ENCODE measurements at regions not wholly inside any gene's neighbourhood (a gene's known extent, or its start where the extent isn't known, plus 50 kb on each side); places are given as distances from the start of the nearest gene placed in this dataset.

DNA sequence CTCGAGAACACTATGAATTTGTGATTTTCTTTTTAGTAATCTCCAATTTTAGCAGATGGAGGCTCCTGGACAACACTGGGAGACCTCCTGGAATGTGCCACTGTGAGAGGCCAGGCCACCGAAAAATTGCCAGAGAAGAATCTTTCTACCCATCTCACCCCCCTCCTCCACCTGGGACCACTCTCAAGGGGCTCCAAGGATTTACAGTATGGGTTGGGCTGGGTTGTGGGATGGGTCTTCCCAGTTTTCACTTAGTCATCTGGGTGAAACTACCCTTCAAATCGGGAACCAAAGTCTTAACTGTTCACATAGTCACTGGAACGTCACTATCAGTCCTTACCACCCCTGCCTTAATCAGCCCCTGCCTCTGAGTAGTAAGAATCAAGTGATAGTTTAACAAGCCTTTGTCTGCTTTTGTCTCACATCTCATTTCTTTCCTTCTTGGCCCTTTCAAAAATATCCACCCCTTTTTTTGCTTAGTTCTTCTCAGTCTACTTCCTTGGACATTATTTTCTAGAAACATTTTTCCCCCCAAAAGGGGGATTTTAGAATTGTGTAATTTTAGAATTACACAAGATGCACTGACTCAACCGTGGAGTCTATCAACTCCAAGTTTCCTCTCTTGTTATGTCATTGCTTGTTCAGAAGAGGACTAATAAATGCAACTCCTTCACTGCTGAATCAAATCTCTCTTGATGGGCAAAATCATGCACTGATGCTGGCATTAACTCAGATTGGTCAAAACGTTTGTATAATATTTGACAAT lies 148.2 kb upstream of the MOCS1 start:
- intact Hi-C loops (cut with micrococcal nuclease) = no loop called here

DNA sequence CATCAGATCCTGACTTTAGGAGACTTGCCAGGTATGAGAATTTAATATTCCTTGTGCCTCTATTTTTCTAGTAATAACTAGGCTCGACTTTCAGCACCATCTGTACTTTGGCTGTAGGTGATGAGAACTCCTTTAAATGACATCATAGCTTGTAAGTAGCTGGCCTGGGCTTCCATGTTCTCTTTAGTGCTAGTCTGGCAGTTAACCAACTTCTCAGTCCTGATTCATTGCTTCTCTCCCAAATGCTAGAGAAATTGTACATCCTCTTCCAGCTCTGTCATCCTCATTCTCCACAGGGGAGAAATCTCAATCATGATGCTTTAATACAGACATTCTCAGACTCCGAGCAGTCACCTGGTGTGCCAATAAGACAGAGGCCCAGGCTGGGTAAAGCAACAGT lies 143.5 kb upstream of the MOCS1 start:
- intact Hi-C loops (cut with micrococcal nuclease) = no loop called here

DNA sequence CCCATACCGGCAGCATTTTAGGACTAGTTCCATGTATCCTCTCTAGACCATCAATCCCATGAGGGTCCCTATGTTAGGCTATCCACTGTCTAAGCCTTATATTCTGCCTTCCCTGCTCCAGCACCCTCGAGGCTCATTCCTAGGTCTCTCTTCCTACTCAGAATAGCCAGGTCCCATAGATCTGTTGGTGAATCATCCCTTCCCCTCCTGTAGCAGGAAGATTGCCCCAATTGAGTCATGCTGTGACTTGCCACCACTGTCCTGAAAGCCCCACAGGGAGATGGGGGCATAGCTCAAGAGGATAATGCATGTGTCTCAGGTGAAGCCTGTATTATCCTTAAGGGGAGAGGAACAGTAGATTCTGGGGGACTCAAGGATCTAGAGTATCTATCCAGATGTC lies 143.1 kb upstream of the MOCS1 start:
- intact Hi-C loops (cut with micrococcal nuclease) = no loop called here

DNA sequence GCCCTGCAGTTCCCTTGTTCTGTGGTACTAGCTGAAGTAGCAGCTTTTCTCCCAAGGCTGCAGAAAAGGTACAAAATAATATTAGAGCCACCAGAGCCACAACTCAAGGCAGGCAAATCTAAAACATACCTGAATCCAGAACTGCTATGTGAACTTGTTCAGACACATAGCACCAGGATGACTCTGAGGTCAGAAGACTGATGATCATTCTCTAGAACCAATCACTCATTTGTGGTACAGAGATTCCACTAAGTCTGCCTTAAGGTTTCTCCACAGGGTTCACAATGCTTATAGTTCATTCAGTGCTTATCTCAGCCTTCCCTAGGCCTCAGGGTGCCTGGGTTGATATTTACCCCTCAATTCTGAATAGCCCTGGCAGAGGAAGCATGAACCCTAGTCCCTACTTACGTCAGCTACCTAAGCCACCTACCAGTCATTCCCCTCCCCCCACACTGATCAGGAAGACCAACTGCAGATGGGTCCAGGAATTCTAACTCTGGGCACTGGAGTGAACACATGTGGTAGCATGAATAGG lies 140.9 kb upstream of the MOCS1 start:
- intact Hi-C loops (cut with micrococcal nuclease) = no loop called here

DNA sequence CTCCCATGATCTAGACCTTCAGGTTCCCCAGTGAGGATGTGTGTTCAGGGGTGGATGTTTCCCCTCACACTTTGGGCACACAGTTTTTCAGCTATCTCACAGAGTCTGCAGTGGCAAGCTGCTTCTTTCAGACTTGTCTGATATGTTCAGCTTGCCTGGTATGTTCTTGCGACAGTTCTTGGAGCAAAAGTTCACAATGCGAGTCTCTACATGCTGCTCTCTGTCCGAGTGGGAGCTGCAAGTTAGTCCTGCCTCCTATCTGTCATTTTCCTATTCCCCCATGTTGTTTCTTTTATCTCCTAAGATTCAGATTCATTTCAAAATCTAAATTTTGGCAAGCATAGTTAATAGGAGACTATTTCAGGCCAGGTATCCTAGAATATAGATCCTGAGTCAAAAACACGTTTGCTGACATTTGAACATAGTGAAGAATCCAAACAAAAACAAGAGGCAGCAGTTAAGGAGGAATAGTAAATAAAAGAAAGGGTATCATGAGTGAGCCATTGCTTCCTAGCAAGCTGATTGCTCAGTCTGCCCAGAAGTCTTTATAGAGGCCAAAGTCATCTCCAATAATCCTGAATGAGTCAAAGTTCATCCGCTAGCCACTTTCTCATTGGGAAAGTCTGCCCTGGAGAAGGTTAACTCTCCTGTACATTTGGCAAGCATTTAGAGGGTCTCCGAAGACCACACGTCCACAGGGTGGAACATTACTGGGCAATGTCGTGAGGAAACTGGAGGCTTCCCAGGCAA lies 140.2 kb upstream of the MOCS1 start:
- intact Hi-C loops (cut with micrococcal nuclease) = no loop called here

DNA sequence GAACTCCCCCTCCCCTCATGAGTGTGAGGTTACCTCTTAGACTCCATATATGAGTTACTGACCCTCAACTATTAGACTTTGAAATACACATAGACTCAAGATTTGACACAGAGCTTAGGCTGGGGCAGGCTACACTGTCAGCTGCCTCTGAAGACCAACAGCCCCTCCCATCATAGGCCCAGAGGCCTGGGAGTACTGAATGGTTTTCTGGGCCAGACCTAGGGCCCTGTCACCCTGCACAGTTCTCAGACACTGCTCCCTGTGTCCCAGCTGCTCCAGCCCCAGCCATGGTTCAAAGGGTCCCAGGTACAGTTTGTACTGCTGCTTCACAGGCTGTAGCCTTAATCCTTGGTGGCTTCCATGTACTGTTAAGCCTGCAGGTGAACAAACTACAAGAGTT lies 132.1 kb upstream of the MOCS1 start:
- intact Hi-C loops (cut with micrococcal nuclease) = no loop called here

DNA sequence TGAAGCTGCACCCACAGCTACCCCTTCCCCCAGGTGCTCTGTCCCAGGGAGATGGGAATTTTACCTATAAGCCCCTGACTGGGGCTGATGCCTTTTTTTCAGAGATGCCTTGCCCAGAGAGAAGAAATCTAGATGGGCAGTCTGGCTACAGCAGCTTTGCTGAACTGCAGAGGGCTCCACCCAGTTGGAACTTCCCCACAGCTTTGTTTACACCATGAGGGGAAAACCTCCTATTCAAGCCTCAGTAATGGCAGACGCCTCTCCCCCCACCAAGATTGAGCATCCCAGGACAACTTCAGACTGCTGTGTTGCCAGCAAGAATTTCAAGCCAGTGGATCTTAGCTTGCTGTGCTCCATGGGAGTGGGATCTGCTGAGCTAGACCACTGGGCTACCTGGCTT lies 122.6 kb upstream of the MOCS1 start:
- intact Hi-C loops (cut with micrococcal nuclease) = no loop called here

DNA sequence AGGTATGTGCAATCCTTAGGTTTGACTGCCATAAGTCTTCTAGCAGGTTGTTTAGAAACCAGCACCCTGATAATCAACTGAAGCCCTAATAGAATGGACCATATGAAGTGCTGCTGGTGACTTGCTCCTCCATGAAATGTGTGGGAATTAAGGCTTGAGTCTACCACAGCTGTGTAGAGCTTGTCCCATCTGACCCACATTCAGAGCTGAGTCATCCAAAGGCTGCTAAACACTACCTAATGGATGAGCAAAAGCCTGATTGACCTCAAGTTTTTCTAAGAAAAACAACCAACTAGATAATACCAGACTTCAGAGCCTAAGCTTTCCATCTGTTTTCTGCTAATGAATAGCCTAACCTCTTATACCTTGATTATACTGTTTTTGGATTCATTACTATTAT lies 120.3 kb upstream of the MOCS1 start:
- intact Hi-C loops (cut with micrococcal nuclease) = no loop called here

DNA sequence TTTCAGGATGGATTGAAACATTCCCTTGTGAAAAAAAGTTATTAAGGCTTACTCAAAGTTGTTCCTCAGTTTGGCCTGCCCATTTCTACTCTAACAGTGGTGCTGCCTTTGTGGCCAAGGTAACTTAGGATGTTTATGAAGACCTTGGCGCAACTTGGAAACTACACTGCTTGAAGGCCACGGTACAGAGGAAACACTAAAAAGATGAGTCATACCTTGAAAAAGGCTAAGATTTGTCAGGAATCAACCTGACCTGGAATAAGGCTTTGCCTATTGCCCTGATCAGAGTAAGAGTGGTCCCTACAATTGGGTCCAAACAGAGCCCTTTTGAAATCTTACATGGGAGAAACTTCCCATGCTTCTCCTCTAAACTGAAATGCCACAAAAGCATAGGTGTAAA lies 119.9 kb upstream of the MOCS1 start:
- intact Hi-C loops (cut with micrococcal nuclease) = no loop called here

DNA sequence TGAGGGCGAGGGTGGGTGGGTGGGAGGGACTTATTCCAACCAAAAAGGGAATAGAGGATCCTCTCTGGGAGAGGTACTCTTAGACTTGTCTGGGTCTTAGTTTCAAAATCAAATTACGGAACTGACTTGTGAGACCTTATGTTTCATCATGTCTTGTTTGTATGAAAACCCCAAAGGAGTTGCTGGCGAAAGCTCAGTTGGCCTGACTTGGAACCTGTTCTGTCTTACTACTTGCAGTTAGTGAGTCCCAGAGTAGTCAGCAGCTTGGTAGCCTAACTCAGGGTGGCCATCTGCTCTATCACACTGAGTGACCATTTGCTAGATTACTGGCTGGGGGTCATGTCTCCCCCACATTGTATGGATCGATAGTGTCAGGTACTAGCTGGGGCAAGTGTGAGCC lies 114.9 kb upstream of the MOCS1 start:
- intact Hi-C loops (cut with micrococcal nuclease) = no loop called here

DNA sequence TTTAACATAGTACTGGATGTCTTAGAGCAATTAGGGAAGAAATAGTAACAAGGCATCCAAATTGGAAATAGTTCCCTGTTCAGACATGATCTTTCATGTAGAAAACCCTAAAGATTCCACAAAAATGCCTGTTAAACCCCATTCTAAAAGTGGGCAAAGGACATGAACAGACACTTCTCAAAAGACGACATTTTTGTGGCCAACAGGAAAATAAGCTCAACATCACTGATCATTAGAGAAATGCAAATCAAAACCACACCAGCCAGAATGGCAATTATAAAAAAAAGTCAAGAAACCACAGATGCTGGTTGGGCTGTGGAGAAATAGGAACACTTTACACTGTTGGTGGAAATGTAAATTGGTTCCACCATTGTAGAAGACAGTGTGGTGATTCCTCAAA lies 109.9 kb upstream of the MOCS1 start:
- intact Hi-C loops (cut with micrococcal nuclease) = no loop called here

DNA sequence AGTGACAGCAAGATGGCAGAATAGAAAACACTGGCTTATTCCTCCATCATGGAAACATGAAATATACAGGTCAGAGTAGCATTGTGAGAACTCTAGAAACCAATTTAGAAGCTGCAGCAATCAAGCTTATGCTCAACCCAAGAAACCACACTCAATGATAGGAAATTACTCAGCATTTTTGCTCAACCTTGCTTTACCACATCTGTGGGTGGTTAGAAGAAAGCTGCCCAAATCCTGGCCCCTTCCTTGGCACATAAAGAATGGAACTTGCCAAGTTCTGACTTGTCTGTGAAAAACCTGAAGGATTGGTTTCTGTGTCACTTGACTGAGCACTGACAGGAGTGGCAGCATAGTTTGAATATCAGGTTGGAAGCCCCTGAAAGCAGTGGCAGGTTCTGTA lies 108.0 kb upstream of the MOCS1 start:
- intact Hi-C loops (cut with micrococcal nuclease) = no loop called here

DNA sequence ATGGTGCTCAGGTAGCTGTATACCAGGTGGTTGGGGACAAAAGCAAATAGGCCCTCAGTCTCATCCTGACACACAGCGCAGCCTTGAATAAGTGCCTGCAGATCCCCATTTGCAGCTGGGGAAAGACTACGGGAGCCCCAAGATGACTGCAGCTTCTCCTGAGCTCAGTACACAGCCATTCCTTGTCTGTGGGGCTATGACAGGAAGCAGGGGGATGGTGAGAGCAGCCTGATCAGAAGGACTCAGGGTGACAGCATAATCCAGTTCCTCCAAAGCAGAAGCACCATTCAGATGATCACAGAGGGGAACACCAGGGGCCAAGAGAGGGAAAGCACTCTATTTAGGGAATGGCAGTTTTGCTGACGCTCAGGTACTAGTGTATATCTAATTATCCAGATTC lies 104.8 kb upstream of the MOCS1 start:
- intact Hi-C loops (cut with micrococcal nuclease) = no loop called here

DNA sequence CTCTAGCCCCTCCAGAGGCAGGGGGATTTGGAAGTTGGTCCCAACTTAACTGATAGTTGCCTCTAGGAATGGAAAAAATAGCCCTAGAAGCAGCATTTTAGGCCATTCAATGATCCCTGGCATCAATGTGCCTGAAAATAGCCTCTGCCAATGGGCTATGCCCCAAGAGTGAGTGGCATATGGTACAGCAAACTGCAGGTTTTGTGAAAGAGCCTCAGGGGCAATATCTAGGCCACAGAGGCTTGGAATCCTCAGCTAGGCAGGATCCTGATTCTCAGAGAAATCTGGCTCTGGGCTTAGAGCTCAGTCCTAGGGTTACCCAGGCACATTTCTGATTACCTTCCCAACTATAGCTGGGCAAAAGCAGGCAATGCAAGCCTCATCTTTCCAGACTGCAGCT lies 104.4 kb upstream of the MOCS1 start:
- intact Hi-C loops (cut with micrococcal nuclease) = no loop called here

DNA sequence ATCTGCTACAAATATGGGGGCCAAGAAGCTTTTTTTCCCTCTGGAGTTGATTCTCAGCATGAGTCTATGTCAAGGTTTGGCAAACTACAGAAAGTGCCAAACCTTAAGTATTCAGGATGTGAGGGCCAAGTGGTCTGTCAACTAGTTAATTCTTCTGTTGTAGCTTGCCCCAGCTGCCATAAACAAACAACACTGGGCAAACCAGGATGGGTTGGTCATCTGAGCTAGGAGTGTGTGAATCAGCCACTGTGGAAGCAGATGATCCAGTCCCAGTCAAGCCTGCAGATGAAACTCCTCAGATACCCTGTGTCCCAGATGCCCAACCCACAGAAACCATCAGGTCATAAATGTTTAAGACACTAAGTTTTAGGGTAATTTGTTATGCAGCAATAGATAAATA lies 103.0 kb upstream of the MOCS1 start:
- intact Hi-C loops (cut with micrococcal nuclease) = no loop called here

DNA sequence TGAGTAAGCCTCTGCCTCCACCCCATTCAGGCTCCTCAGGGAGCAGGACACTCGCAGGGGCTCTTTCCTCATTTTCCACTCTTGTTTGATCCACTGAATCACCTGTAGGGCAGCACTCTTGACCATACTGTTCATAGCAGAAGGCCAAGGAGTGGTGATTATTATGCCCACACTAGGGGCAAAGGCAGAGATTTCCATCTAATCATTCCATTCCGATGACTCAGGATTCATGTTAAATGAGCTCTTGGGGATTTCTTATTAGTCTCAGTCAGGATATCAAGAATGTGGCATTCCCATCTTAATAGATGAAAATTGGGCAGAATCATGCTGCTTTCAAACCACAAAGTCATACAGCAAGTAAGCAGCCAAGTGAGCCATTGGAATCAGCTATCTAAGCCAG lies 101.9 kb upstream of the MOCS1 start:
- intact Hi-C loops (cut with micrococcal nuclease) = no loop called here

DNA sequence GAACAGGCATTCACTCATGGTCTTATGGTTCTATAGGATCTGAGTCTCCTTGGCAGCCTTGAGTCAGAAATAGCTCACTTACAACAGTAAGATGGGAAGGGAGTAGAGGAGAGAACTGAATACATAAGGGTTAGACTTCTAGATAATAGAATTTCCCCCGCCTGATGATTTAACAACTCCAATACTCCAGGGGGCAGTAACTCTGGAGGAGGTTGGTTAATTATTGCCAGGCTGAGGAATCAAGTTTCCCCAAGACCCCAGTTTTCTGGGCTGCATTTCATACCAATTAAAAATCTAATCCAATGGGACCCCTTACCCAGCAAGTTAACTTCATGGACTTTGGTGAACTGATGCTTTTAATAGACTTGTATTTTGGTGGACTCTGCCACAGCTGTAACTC lies 94.2 kb upstream of the MOCS1 start:
- intact Hi-C loops (cut with micrococcal nuclease) = no loop called here

DNA sequence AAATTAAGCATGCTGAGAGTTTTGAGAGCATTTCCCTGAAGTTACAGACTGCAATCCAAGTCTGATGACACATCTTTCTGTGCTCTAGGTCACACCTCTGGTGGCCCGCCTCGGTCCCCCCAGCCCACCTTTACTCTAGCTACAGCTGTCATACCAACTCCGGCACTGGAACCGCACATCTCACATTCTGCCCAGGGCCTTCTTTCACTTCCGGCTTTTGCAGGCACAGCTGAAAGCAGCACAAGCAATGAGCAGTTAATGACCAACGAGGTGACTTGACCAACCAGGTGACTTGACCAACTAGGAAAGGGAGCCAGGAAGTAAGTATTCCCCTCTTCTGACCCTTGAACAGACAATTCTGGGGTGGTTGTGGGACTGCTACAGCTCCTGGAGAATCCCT lies 88.6 kb upstream of the MOCS1 start:
- intact Hi-C loops (cut with micrococcal nuclease) = no loop called here

DNA sequence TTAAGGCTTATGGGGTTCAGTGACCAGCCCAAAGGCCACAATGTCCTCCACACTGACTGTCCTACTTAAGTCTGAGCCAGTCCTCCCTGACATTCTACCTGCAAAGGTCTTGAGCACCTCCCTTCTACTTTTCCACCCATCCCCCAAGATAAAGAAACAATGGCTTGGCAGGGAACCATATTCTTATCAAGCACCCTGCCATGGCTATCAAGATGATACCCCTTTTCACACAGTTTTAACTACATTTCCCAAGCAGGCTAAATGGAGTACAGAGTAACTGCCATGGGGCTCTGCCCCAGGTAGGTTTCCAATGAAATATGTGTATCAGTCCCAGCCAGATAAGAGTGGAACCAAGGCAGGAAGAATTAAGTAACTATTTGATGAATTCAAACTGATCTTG lies 85.9 kb upstream of the MOCS1 start:
- intact Hi-C loops (cut with micrococcal nuclease) = no loop called here

DNA sequence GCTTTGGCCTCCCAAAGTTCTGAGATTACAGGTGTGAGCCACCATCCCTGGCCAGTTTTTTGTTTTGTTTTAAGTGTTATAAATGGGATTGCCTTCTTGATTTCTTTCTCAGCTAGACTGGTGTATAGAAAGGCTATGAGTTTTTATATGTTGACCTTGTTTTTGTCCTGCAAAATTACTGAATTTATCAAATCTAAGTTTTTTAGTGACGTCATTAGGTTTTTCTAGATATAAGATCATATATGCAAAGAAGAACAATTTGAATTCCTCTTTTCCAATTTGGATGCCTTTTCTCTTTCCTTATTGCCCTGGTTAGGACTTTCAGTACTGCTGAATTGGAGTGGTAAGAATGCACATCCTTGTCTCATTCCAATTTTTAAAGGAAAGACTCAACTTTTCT lies 81.3 kb upstream of the MOCS1 start:
- intact Hi-C loops (cut with micrococcal nuclease) = no loop called here

DNA sequence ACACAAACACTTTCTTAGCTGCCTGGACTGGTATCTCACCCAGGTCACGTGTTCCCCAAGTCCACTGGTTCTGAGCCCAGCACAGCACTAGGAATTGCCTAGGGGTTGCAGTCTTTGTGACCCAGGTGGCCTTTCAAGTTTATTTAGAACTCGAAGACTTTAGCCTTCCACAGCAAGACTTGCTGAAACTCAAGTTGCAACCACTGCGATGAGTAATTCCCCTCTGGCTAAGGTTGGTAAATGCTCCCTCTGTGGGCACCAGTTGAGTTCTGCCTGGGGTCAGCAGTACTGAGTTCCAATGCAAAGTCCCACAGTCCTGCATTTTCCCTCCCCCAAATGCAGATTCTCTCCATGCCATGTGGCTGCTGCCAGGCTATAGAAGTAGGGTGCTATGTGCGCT lies 77.6 kb upstream of the MOCS1 start:
- intact Hi-C loops (cut with micrococcal nuclease) = no loop called here

DNA sequence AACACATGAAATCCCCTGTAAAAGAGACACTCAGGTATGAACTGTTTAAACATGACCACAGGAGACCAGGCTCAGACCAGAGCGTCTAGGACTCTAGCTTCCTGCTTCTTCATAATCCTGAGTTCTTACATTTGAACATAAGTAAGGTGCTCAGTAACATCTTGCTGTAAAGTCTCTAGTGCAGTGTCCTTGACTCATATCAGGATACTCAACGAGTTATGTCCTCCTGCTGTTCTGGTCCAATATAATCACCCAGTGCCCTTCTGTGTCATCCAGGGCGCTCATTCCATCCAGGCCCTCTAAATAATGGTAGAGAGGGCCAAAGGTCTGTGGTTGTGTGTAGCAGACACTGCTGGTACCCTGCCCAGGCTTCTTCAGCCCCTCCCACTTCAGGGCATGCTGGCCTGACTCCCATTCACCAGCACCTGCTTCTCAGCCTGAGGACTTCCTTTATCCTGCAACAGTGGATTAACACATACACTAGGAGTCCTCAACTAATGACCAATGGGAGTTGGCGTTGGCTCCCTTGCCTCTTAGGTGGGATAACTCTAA lies 66.8 kb upstream of the MOCS1 start:
- intact Hi-C loops (cut with micrococcal nuclease) = no loop called here

Data from T-helper 1 cell treated with Interleukin-12 subunit alpha and Interleukin-12 subunit beta and Interleukin-4 antibody, amounts not matched to agents 30 ng/mL and 1 ng/mL, for 36 hours (primary cell).